ENCODE measurements at regions not wholly inside any gene's neighbourhood (a gene's known extent, or its start where the extent isn't known, plus 50 kb on each side); places are given as distances from the start of the nearest gene placed in this dataset.

- TF ChIP-seq CTCF (conservative IDR thresholded peaks at IDR 0.05 in 1 of 2, IDR thresholded peaks at IDR 0.05 in 1 of 2; ENCODE audit: low read depth in 1 of 2, low read length in 2 of 2) (no peak), EZH2 (IDR thresholded peaks at IDR 0.05; ENCODE audit: low read length, missing control alignments) (no peak)
Measured at GRCh38 chr14:30264161-30264560, 294.8 kb upstream of the G2E3 start.
